ENCODE measurements at regions not wholly inside any gene's neighbourhood (a gene's known extent, or its start where the extent isn't known, plus 50 kb on each side); places are given as distances from the start of the nearest gene placed in this dataset.

GRCh38 chr5:173498286-173498685 lies 118.2 kb downstream of the BOD1 start:
- Histone ChIP-seq H3K9me3 (replicated peaks; ENCODE audit: control insufficient read depth, insufficient read depth, low read length) (no peaks in the 10 kb centered on the region), H4K20me1 (replicated peaks; ENCODE audit: control insufficient read depth, extremely low read depth, insufficient read depth, low read length) (no peaks in the 10 kb centered on the region), H3K79me2 (ENCODE audit: control insufficient read depth, insufficient read depth, low read length) (no peaks in the 10 kb centered on the region), H3K4me2 (ENCODE audit: insufficient read depth, low read length) (no peak overlapping the region), H3K36me3 (ENCODE audit: control insufficient read depth in 2 of 2, extremely low read depth in 1 of 2, insufficient read depth in 2 of 2, low read length in 2 of 2) (no peaks in the 10 kb centered on the region), H3K27me3 (ENCODE audit: control insufficient read depth in 2 of 2, insufficient read depth in 2 of 2, low read length in 2 of 2) (no peaks in the 10 kb centered on the region), H3K27ac (ENCODE audit: insufficient read depth, low read depth, low read length) (no peak overlapping the region), H3K4me1 (ENCODE audit: control insufficient read depth, extremely low read depth, insufficient read depth, low read length) (no peaks in the 10 kb centered on the region), H3K9ac (replicated peaks; ENCODE audit: extremely low read depth, insufficient read depth, low read length) (no peak overlapping the region), H2AFZ (ENCODE audit: low read depth, low read length) (no peak overlapping the region), H3K4me3 (replicated peaks in 1 of 3; ENCODE audit: insufficient read depth in 1 of 3, low read depth in 1 of 3, low read length in 3 of 3) (no peak overlapping the region), H3K9me1 (replicated peaks; ENCODE audit: control insufficient read depth, extremely low read depth, insufficient read depth, low read length) (no peaks in the 10 kb centered on the region)
- no peak for DNase-seq (ENCODE audit: low read depth, low spot score)
- BruUV-seq (replicated peaks), result no TSS peak
- dilution Hi-C loops (cut with MboI; ENCODE audit: extremely low pct_ligation_motif_present, low sequenced_read_pairs) (no loop called here), intact Hi-C loops (cut with micrococcal nuclease) (no loop called here)
- no peak for FAIRE-seq
- CTCF ChIA-PET, result no interaction called here
- TF ChIP-seq POLR2A (IDR thresholded peaks at IDR 0.05; ENCODE audit: low read depth, low read length) (no peak), CTCF (IDR thresholded peaks at IDR 0.05; ENCODE audit: extremely low read depth in 1 of 2, insufficient read depth in 1 of 2, low read depth in 1 of 2, low read length in 2 of 2) (no peak), MYC (IDR thresholded peaks at IDR 0.05; ENCODE audit: low read depth, low read length) (no peak)
- POLR2A ChIA-PET, result no interaction called here

GRCh38 chr5:173497685-173498084 lies 118.8 kb downstream of the BOD1 start:
- no peaks in the 10 kb centered on the region for H3K4me1 ChIP-seq (ENCODE audit: control insufficient read depth, extremely low read depth, insufficient read depth, low read length)
- no peak overlapping the region for H2AFZ ChIP-seq (ENCODE audit: low read depth, low read length)
- TF ChIP-seq JUN (IDR thresholded peaks at IDR 0.05; ENCODE audit: borderline replicate concordance, insufficient read depth, insufficient read length, low read depth) (no peak), MYC (IDR thresholded peaks at IDR 0.05; ENCODE audit: low read depth, low read length) (no peak), EZH2 (IDR thresholded peaks at IDR 0.05; ENCODE audit: borderline replicate concordance, low read depth, low read length, severe bottlenecking) (no peak), POLR2A (IDR thresholded peaks at IDR 0.05; ENCODE audit: low read depth, low read length) (no peak), GATA2 (IDR thresholded peaks at IDR 0.05; ENCODE audit: insufficient read depth, insufficient read length, low read depth, low read length) (no peak), POLR2AphosphoS5 (IDR thresholded peaks at IDR 0.05; ENCODE audit: insufficient read depth, low read depth, low read length) (no peak), CTCF (IDR thresholded peaks at IDR 0.05; ENCODE audit: extremely low read depth in 1 of 2, insufficient read depth in 1 of 2, low read depth in 1 of 2, low read length in 2 of 2) (no peak), MAX (IDR thresholded peaks at IDR 0.05; ENCODE audit: insufficient read depth, insufficient read length) (no peak), FOS (IDR thresholded peaks at IDR 0.05; ENCODE audit: borderline replicate concordance, insufficient read depth, low read length) (no peak)
- no peaks in the 10 kb centered on the region for H3K9me3 ChIP-seq (replicated peaks; ENCODE audit: control insufficient read depth, insufficient read depth, low read length)
- H3K9me1 ChIP-seq (replicated peaks; ENCODE audit: control insufficient read depth, extremely low read depth, insufficient read depth, low read length), result no peaks in the 10 kb centered on the region
- no peaks in the 10 kb centered on the region for H4K20me1 ChIP-seq (replicated peaks; ENCODE audit: control insufficient read depth, extremely low read depth, insufficient read depth, low read length)
- ChIA-PET POLR2A (no interaction called here), CTCF (no interaction called here)
- no TSS peak for BruUV-seq (replicated peaks)
- H3K4me2 ChIP-seq (ENCODE audit: insufficient read depth, low read length), result no peak overlapping the region
- no peak overlapping the region for H3K9ac ChIP-seq (replicated peaks; ENCODE audit: extremely low read depth, insufficient read depth, low read length)
- H3K4me3 ChIP-seq (replicated peaks in 1 of 3; ENCODE audit: insufficient read depth in 1 of 3, low read depth in 1 of 3, low read length in 3 of 3), result no peak overlapping the region
- no peak for DNase-seq (ENCODE audit: low read depth, low spot score)
- no peaks in the 10 kb centered on the region for H3K36me3 ChIP-seq (ENCODE audit: control insufficient read depth in 2 of 2, extremely low read depth in 1 of 2, insufficient read depth in 2 of 2, low read length in 2 of 2)
- H3K27me3 ChIP-seq (ENCODE audit: control insufficient read depth in 2 of 2, insufficient read depth in 2 of 2, low read length in 2 of 2), result no peaks in the 10 kb centered on the region
- H3K79me2 ChIP-seq (ENCODE audit: control insufficient read depth, insufficient read depth, low read length), result no peaks in the 10 kb centered on the region
- no peak overlapping the region for H3K27ac ChIP-seq (ENCODE audit: insufficient read depth, low read depth, low read length)
- dilution Hi-C loops (cut with MboI; ENCODE audit: extremely low pct_ligation_motif_present, low sequenced_read_pairs), result no loop called here
- no peak for FAIRE-seq
- intact Hi-C loops (cut with micrococcal nuclease), result no loop called here
